ENCODE measurements at regions not wholly inside any gene's neighbourhood (a gene's known extent, or its start where the extent isn't known, plus 50 kb on each side); places are given as distances from the start of the nearest gene placed in this dataset.

GRCh38 chr22:46098525-46099475 lies 51.5 kb upstream of the PPARA start:
- DNase-seq (ENCODE audit: low spot score in 2 of 2), result no peak
- no peaks in the 10 kb centered on the region for H3K9me3 Mint-ChIP-seq
- peaks cover 2% of the 10 kb centered on the region for H3K4me1 Mint-ChIP-seq
- no peak overlapping the region for H3K4me3 Mint-ChIP-seq
- H3K36me3 Mint-ChIP-seq, result peaks cover 2% of the 10 kb centered on the region
- H3K27ac Mint-ChIP-seq, result no peak overlapping the region
- ATAC-seq (ENCODE audit: low read depth), result no peak
- H3K27me3 Mint-ChIP-seq, result no peaks in the 10 kb centered on the region

DNA sequence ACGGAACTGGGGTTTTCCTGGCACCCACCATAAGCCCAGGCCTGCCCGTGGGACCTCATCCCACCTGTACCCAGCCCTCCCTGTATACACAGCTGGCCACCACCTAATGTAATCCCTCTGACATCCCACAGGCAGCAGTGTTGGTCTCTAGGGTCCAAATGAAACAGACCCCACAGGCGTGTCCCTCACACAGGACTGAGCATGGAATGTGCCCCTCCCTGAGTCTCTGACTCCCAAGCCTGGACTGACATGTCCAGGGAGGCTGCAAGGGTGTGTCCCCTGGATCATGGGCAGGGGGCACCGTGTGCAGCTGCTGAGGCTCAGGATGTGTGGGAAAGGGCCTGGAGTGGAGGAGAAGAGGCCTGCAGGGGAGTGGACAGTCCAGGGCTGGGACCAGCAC lies 50.6 kb upstream of the PPARA start:
- no peaks in the 10 kb centered on the region for H3K9me3 Mint-ChIP-seq
- no peaks in the 10 kb centered on the region for H3K4me1 Mint-ChIP-seq
- H3K36me3 Mint-ChIP-seq, result peaks cover 2% of the 10 kb centered on the region
- DNase-seq (ENCODE audit: low spot score in 2 of 2), result no peak
- no peak for ATAC-seq (ENCODE audit: low read depth)
- H3K27ac Mint-ChIP-seq, result no peak overlapping the region
- no peaks in the 10 kb centered on the region for H3K27me3 Mint-ChIP-seq
- no peak overlapping the region for H3K4me3 Mint-ChIP-seq

DNA sequence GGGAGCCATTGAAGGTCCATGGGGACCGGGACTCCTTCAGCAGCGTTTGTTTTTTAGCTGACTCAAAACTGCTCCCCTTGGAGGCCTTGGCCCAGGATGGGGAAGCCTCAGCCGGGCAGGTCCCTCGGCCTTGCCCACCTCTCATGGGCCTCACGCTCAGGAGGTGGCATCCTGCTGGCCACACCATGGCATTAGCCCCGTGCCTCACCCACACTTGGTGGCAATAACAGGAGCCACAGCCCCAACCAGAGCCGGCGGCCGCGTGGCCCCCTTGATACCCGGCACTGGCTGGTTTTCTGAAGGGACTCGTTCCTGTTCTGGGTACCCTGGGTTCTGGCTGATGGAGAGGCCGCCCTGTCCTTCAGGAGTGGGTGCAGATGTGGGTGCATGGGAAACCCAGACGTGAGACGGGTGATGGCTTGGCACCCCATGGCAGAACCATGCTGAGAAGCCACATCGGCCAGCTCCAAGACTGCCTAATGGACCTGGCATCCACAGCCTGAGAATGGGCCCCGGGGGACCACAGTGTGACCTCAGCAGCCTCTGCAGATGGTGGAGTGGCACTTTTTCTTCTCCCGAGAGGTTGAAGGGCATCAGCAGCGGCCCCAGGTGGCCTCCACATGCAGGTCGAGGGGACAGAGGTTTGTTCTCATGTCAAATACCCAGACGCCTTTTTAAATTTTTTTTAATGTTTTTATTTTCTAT lies 49.8 kb upstream of the PPARA start:
- no peak for ATAC-seq (ENCODE audit: low read depth)
- no peak for DNase-seq (ENCODE audit: low spot score in 2 of 2)
- no peaks in the 10 kb centered on the region for H3K27me3 Mint-ChIP-seq
- H3K4me3 Mint-ChIP-seq, result no peak overlapping the region
- no peaks in the 10 kb centered on the region for H3K4me1 Mint-ChIP-seq
- no peaks in the 10 kb centered on the region for H3K9me3 Mint-ChIP-seq
- H3K27ac Mint-ChIP-seq, result no peak overlapping the region
- H3K36me3 Mint-ChIP-seq, result peaks cover 2% of the 10 kb centered on the region

Data from memory B cell (primary cell).